HEK293T (cell line): ENCODE measurements at regions not wholly inside any gene's neighbourhood (a gene's known extent, or its start where the extent isn't known, plus 50 kb on each side); places are given as distances from the start of the nearest gene placed in this dataset.

Experiments used
- BHLHE40 ChIP-seq: fragments of 450-650 bp; IDR thresholded peaks from 2 replicates; pipeline ENCODE4 v1.6.1; 2016; ENCODE audit warnings: mild to moderate bottlenecking, moderate library complexity, borderline replicate concordance
- CTBP1 ChIP-seq: fragments of 450-650 bp; IDR thresholded peaks from 2 replicates; pipeline ENCODE4 v1.6.1; 2016; ENCODE audit warnings: borderline replicate concordance
- FOXM1 ChIP-seq: fragments of 450-650 bp; IDR thresholded peaks from 2 replicates; pipeline ENCODE4 v1.6.1; 2017; ENCODE audit warnings: mild to moderate bottlenecking, borderline replicate concordance
- L3MBTL2 ChIP-seq: fragments of 450-650 bp; conservative IDR thresholded peaks from 2 replicates; pipeline ENCODE4 v1.6.1; 2016; ENCODE audit warnings: mild to moderate bottlenecking
- LEF1 ChIP-seq: fragments of 450-650 bp; IDR thresholded peaks from 2 replicates; pipeline ENCODE4 v1.6.1; 2017; ENCODE audit warnings: mild to moderate bottlenecking, borderline replicate concordance
- SP1 ChIP-seq: fragments of 450-650 bp; IDR thresholded peaks from 2 replicates; pipeline ENCODE4 v1.6.1; 2017
- TARDBP ChIP-seq: fragments of 450-650 bp; IDR thresholded peaks from 2 replicates; pipeline ENCODE4 v1.6.1; 2016
- ZNF384 ChIP-seq: fragments of 450-650 bp; IDR thresholded peaks from 2 replicates; pipeline ENCODE4 v1.6.1; 2016
- TF ChIP-seq, protein P1 (sequence below): fragments of 450-650 bp; IDR thresholded peaks from 2 replicates; pipeline ENCODE4 v1.6.1; 2016

DNA sequence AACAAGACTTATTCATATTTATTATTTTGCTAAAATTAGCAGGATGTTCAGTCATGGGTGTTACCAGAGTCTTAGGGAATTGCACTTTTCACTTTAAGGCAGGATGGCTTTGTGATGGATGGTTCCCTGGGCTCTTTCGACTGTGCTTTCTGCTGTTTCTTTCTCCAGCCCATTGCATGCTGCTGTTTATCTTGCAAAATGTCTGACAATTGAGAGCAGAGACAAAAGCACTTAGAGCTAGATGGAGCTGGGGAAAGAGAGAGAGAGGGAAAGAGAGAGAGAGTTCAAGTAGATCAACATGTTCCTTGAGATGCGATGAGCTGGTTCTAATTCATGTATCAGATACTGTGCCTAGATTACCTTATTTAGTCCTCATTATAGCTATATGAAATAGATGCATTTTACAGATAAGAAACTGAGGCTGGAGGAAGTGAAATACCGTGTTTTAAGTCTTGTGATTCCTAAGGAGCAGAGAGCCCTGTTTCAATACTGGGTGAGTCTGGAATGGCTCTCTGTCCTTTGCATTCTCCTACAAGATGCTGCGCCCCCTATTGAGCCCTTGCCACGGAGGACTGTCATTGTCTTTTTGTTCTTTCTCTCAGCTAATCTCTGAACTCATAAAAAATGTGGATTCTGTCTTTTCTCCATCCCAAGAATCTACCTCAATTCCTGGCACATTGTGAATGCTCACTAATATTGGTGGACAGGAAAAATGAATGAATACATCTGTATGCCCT, 227.9 kb downstream of the ALG10B start:
- TF ChIP-seq CTBP1 (no peak), TARDBP (no peak), LEF1 (no peak), BHLHE40 (no peak), L3MBTL2 (no peak), SP1 (no peak), ZNF384 (no peak), FOXM1 (no peak)
- TF ChIP-seq, protein P1, sequence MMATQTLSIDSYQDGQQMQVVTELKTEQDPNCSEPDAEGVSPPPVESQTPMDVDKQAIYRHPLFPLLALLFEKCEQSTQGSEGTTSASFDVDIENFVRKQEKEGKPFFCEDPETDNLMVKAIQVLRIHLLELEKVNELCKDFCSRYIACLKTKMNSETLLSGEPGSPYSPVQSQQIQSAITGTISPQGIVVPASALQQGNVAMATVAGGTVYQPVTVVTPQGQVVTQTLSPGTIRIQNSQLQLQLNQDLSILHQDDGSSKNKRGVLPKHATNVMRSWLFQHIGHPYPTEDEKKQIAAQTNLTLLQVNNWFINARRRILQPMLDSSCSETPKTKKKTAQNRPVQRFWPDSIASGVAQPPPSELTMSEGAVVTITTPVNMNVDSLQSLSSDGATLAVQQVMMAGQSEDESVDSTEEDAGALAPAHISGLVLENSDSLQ, result no peak
